HCT116 (cell line): ENCODE measurements at regions not wholly inside any gene's neighbourhood (a gene's known extent, or its start where the extent isn't known, plus 50 kb on each side); places are given as distances from the start of the nearest gene placed in this dataset.

Experiments
- ATAC-seq: fragments of 200-7000 bp; cut with Tn5 transposase; 2 replicates; pipeline ENCODE4 v1.9.1; 2020; ENCODE audit warnings: mild to moderate bottlenecking, moderate library complexity
- BruUV-seq: library from RNA; stranded (reverse); fragments of 400-500 nt; replicated peaks from 2 replicates; lab custom pipeline; 2021; lab: Mats Ljungman, UMichigan
- CTCF ChIA-PET: fragments of 300-600 bp; sonication (Branson Sonifier 250); formaldehyde crosslinking; loops from one replicate; lab custom pipeline; 2021; ENCODE audit warnings: antibody characterized with exemption; lab: Charles Lee
- POLR2A ChIA-PET: fragments of 300-600, 350-600 bp; sonication (Branson Sonifier 250); formaldehyde crosslinking; loops from one replicate; lab custom pipeline; 2021; ENCODE audit warnings: antibody characterized with exemption; lab: Charles Lee
- RAD21 ChIA-PET, 2 experiments: fragments of 300-600 bp; sonication (Branson Sonifier 250); formaldehyde crosslinking; loops; one replicate each; lab custom pipeline; 2023; ENCODE audit warnings: low total read pairs in 2 of 2; ENCODE audit not compliant: uncharacterized antibody in 2 of 2, unreplicated experiment in 2 of 2, low non-redundant PET in 1 of 2; lab: Charles Lee
- DNase-seq: peaks from one replicate; pipeline ENCODE4 v3.0.0-alpha.2; 2010; ENCODE audit warnings: low read depth, low spot score
- H2AFZ ChIP-seq: fragments of 200-600 bp; shearing (Covaris generic), sonication (generic); 2 replicates; pipeline ENCODE4 v1.6.1; 2017; ENCODE audit warnings: low read depth, mixed run types, mixed read lengths, antibody characterized with exemption, low read length; ENCODE audit not compliant: poor library complexity, severe bottlenecking
- H3K27ac ChIP-seq: 2 replicates; pipeline ENCODE4 v1.5.1; 2012; ENCODE audit warnings: low read depth, low read length
- H3K27me3 ChIP-seq: fragments of 200-600 bp; sonication (generic); 2 replicates; pipeline ENCODE4 v1.6.1; 2016; ENCODE audit warnings: mixed run types, low read length, mixed read lengths; ENCODE audit not compliant: insufficient read depth
- H3K36me3 ChIP-seq, 2 experiments: fragments of 200-500 bp in 1 of 2; fragments of 200-600 bp in 1 of 2; sonication (Bioruptor generic) in 1 of 2; sonication (generic) in 1 of 2; 2 replicates each; pipeline versions ENCODE4 v1.5.1 to v1.6.1; 2014 to 2016; ENCODE audit warnings: low read length in 2 of 2, inconsistent platforms in 1 of 2, mixed read lengths in 1 of 2, mixed run types in 1 of 2; ENCODE audit not compliant: insufficient read depth in 2 of 2, control insufficient read depth in 1 of 2
- H3K4me1 ChIP-seq, 2 experiments: fragments of 200-600 bp in 1 of 2; sonication (generic) in 1 of 2; 2 replicates each; pipeline versions ENCODE4 v1.5.1 to v1.6.1; 2012 to 2017; ENCODE audit warnings: low read length in 2 of 2, inconsistent platforms in 1 of 2, mild to moderate bottlenecking in 1 of 2, mixed read lengths in 1 of 2, mixed run types in 1 of 2, moderate library complexity in 1 of 2; ENCODE audit not compliant: insufficient read depth in 2 of 2, control insufficient read depth in 1 of 2
- H3K4me2 ChIP-seq: fragments of 200-600 bp; sonication (generic); 2 replicates; pipeline ENCODE4 v1.6.1; 2017; ENCODE audit warnings: mixed run types, low read length, mixed read lengths
- H3K4me3 ChIP-seq, 2 experiments: fragments of 200-600 bp in 1 of 2; sonication (generic) in 1 of 2; replicated peaks in 1 of 2; 2 replicates each; pipeline ENCODE4 v1.5.1; 2011 to 2016; ENCODE audit warnings: low read length in 2 of 2, control low read depth in 1 of 2, low read depth in 1 of 2, mild to moderate bottlenecking in 1 of 2, mixed read lengths in 1 of 2, mixed run types in 1 of 2
- H3K79me2 ChIP-seq: fragments of 200-600 bp; sonication (generic); 2 replicates; pipeline ENCODE4 v1.6.1; 2017; ENCODE audit warnings: mild to moderate bottlenecking, mixed run types, low read length, moderate library complexity, mixed read lengths; ENCODE audit not compliant: insufficient read depth
- H3K9ac ChIP-seq: fragments of 200-600 bp; sonication (generic); 2 replicates; pipeline ENCODE4 v1.6.1; 2016; ENCODE audit warnings: low read length, mixed read lengths
- H3K9me2 ChIP-seq: fragments of 200-600 bp; sonication (generic), shearing (Covaris generic); 2 replicates; pipeline ENCODE4 v1.6.1; 2017; ENCODE audit warnings: mixed run types, mild to moderate bottlenecking, moderate library complexity; ENCODE audit not compliant: insufficient read depth
- H3K9me3 ChIP-seq, 2 experiments: fragments of 200-500 bp in 1 of 2; fragments of 200-600 bp in 1 of 2; sonication (Bioruptor generic) in 1 of 2; sonication (generic) in 1 of 2; 2 replicates each; pipeline ENCODE4 v1.6.1; 2014 to 2017; ENCODE audit warnings: low read length in 2 of 2, mixed read lengths in 2 of 2, inconsistent platforms in 1 of 2, low read depth in 1 of 2, mild to moderate bottlenecking in 1 of 2, mixed run types in 1 of 2, moderate library complexity in 1 of 2; ENCODE audit not compliant: control insufficient read depth in 1 of 2, insufficient read depth in 1 of 2
- H4K20me1 ChIP-seq: fragments of 200-600 bp; sonication (generic), shearing (Covaris generic); 2 replicates; pipeline ENCODE4 v1.6.1; 2017; ENCODE audit warnings: mixed run types, mild to moderate bottlenecking, moderate library complexity; ENCODE audit not compliant: insufficient read depth
- CBX3 ChIP-seq: IDR thresholded peaks from 2 replicates; pipeline ENCODE4 v1.6.1; 2012; ENCODE audit warnings: low read depth
- CEBPB ChIP-seq: IDR thresholded peaks from 2 replicates; pipeline ENCODE4 v1.6.1; 2012; ENCODE audit warnings: low read depth
- EGR1 ChIP-seq: IDR thresholded peaks from 2 replicates; pipeline ENCODE4 v1.6.1; 2012; ENCODE audit warnings: low read depth
- ELF1 ChIP-seq: IDR thresholded peaks from 2 replicates; pipeline ENCODE4 v1.6.1; 2012; ENCODE audit warnings: low read depth, borderline replicate concordance
- EZH2 ChIP-seq: fragments of 200-600 bp; sonication (generic); IDR thresholded peaks from 2 replicates; pipeline ENCODE4 v1.6.1; 2017; ENCODE audit warnings: antibody characterized with exemption, mixed run types
- EZH2phosphoT487 ChIP-seq: fragments of 200-600 bp; IDR thresholded peaks from 2 replicates; pipeline ENCODE4 v1.6.1; 2018; ENCODE audit warnings: antibody characterized with exemption, borderline replicate concordance
- FOSL1 ChIP-seq: IDR thresholded peaks from 2 replicates; pipeline ENCODE4 v1.6.1; 2012; ENCODE audit warnings: low read depth
- POLR2A ChIP-seq: IDR thresholded peaks from 2 replicates; pipeline ENCODE4 v1.7.0; 2011; ENCODE audit warnings: borderline replicate concordance; ENCODE audit not compliant: insufficient read depth, insufficient read length; ENCODE audit errors: extremely low read depth
- REST ChIP-seq: IDR thresholded peaks from 2 replicates; pipeline ENCODE4 v1.6.1; 2012; ENCODE audit warnings: low read depth
- SIN3A ChIP-seq: IDR thresholded peaks from 2 replicates; pipeline ENCODE4 v1.6.1; 2012; ENCODE audit warnings: low read depth
- SRF ChIP-seq: IDR thresholded peaks from 2 replicates; pipeline ENCODE4 v1.6.1; 2012; ENCODE audit warnings: low read depth
- YY1 ChIP-seq: IDR thresholded peaks from 2 replicates; pipeline ENCODE4 v1.6.1; 2011; ENCODE audit warnings: low read length, low read depth, moderate library complexity, mild to moderate bottlenecking; ENCODE audit not compliant: insufficient replicate concordance; ENCODE audit errors: extremely low read depth
- ZBTB33 ChIP-seq: IDR thresholded peaks from 2 replicates; pipeline ENCODE4 v1.6.1; 2011; ENCODE audit warnings: mild to moderate bottlenecking, low read length, moderate library complexity; ENCODE audit not compliant: insufficient replicate concordance; ENCODE audit errors: extremely low read depth
- ZNF274 ChIP-seq: fragments of 200-500 bp; sonication (Bioruptor generic); IDR thresholded peaks from 2 replicates; pipeline ENCODE4 v1.6.1; 2014; ENCODE audit warnings: mild to moderate bottlenecking, low read depth, low read length, inconsistent platforms
- intact Hi-C: fragments of 100-400 bp; cut with micrococcal nuclease; formaldehyde crosslinking; loops from 2 replicates; pipeline ENCODE4 v1.10.0; 2022

GRCh38 chr18:29321561-29321960 lies 1144.6 kb upstream of the CDH2 start:
- BruUV-seq = no TSS peak
- no peak for DNase-seq
- Histone ChIP-seq H3K9me2 (no peaks in the 10 kb centered on the region), H3K9me3 (no peaks in the 10 kb centered on the region), H3K27me3 (no peaks in the 10 kb centered on the region), H3K36me3 (no peaks in the 10 kb centered on the region), H4K20me1 (no peaks in the 10 kb centered on the region)
- no peak for ATAC-seq
- RAD21 ChIA-PET = no interaction called here
- intact Hi-C loops = no loop called here
- CTCF ChIA-PET = no interaction called here
- TF ChIP-seq ELF1 (no peak), SRF (no peak), EZH2phosphoT487 (no peak), ZBTB33 (no peak)
- TF ChIP-seq, all 23 proteins: peak for 0
- H2AFZ ChIP-seq = no peak overlapping the region
- no peak overlapping the region for H3K9ac ChIP-seq
- no peak overlapping the region for H3K27ac ChIP-seq
- no peaks in the 10 kb centered on the region for H3K79me2 ChIP-seq
- H3K4me3 ChIP-seq = no peak overlapping the region
- no peak overlapping the region for H3K4me2 ChIP-seq
- POLR2A ChIA-PET = no interaction called here
- no peaks in the 10 kb centered on the region for H3K4me1 ChIP-seq

- Histone ChIP-seq H3K79me2 (no peaks in the 10 kb centered on the region), H3K4me3 (no peak overlapping the region), H3K36me3 (no peaks in the 10 kb centered on the region), H3K27me3 (no peaks in the 10 kb centered on the region)
- RAD21 ChIA-PET = no interaction called here
- intact Hi-C loops = no loop called here
- TF ChIP-seq ZBTB33 (no peak), REST (no peak), ZNF274 (no peak), CEBPB (no peak), FOSL1 (no peak), SIN3A (no peak), EZH2 (no peak), YY1 (no peak), SRF (no peak), EGR1 (no peak), POLR2A (no peak), ELF1 (no peak), CBX3 (no peak)
- TF ChIP-seq, all 23 proteins: peak for 0
- POLR2A ChIA-PET = no interaction called here
- no peaks in the 10 kb centered on the region for H3K9me3 ChIP-seq
- no peaks in the 10 kb centered on the region for H3K4me1 ChIP-seq
- H3K27ac ChIP-seq = no peak overlapping the region
- no TSS peak for BruUV-seq
- no peaks in the 10 kb centered on the region for H3K9me2 ChIP-seq
- ATAC-seq (no peak), DNase-seq (no peak)
- no peak overlapping the region for H3K4me2 ChIP-seq
- no peak overlapping the region for H2AFZ ChIP-seq
- H3K9ac ChIP-seq = no peak overlapping the region
- H4K20me1 ChIP-seq = no peaks in the 10 kb centered on the region
- CTCF ChIA-PET = no interaction called here
Observed at GRCh38 chr18:29313312-29313711, 1136.4 kb upstream of the CDH2 start.
